ENCODE measurements at regions not wholly inside any gene's neighbourhood (a gene's known extent, or its start where the extent isn't known, plus 50 kb on each side); places are given as distances from the start of the nearest gene placed in this dataset.

DNA sequence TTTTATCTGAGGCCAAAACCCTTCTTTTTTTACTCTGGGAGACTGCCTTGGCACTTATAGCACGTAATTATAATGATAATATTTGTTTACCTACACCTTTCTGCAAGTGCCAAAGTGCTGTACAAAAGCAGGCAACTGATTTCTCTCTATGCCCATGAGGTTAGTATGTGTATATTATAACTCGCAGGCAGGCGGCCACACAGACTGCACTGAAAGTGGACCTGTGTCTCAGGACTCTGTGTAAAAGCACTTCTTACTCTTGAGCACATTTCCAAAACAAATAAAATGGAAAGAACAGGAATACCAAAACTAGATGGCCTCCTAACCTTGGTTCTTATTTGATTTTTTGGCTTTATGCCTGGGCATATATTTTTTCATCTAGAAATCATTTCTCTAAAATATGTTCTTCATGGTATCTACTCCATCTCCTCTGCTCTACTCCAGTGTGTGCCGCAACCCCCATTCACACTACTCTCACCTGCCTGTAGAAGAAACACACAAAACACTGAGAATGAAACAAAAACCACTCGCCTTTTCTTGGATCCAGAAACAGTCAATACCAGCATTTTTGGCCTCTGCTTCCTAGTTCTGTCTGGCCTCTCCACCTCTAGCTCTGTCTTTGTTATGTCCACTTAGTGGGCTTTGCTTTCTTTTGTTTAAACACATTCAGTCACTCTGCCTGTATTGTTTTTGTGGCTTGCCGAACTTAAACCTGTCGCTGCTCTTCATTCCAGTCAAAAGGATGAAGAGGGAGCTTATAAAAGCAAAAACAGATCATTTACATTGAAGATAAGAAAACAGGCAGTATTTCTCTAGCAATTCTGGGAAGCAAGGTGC is 934.5 kb upstream of the TENM3 start:
- TF ChIP-seq POLR2A (IDR thresholded peaks at IDR 0.05), result no peak
- TF ChIP-seq, protein P1, sequence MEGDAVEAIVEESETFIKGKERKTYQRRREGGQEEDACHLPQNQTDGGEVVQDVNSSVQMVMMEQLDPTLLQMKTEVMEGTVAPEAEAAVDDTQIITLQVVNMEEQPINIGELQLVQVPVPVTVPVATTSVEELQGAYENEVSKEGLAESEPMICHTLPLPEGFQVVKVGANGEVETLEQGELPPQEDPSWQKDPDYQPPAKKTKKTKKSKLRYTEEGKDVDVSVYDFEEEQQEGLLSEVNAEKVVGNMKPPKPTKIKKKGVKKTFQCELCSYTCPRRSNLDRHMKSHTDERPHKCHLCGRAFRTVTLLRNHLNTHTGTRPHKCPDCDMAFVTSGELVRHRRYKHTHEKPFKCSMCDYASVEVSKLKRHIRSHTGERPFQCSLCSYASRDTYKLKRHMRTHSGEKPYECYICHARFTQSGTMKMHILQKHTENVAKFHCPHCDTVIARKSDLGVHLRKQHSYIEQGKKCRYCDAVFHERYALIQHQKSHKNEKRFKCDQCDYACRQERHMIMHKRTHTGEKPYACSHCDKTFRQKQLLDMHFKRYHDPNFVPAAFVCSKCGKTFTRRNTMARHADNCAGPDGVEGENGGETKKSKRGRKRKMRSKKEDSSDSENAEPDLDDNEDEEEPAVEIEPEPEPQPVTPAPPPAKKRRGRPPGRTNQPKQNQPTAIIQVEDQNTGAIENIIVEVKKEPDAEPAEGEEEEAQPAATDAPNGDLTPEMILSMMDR (IDR thresholded peaks at IDR 0.05), result no peak
- 69 to 73% methylated on average over 7 of the region's 7 CpGs for whole genome bisulfite sequencing, 2 donors

DNA sequence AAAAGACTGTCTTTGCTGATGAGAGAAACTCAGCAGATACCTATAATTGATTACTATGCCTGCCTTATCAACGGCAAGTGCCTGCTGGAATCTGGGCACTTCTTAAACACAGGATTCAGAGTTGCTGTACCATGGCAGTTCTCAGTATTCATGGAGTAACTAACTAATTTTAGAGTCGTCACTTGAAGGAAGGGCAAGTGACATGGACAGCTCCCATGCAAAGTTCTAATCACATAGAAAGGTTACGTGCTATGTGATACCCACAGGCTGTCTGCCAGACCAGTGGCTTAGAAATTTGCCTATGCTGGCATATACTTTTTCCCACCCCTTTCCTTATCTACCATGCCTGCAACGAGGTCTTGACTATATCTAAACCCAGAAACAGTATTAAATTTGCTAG is 931.1 kb upstream of the TENM3 start:
- TF ChIP-seq, protein P1 (IDR thresholded peaks at IDR 0.05), result no peak
- no peak for TF ChIP-seq POLR2A (IDR thresholded peaks at IDR 0.05)
- no peak overlapping the region for H3K27ac ChIP-seq
- no peak for DNase-seq
- H3K4me3 ChIP-seq, result no peak overlapping the region
- intact Hi-C loops (cut with DNase I; ENCODE audit: low total_unique reads), result no loop called here
- H3K36me3 ChIP-seq (ENCODE audit: low read depth, missing control alignments), result no peaks in the 10 kb centered on the region
- no peaks in the 10 kb centered on the region for H3K9me3 ChIP-seq
- H3K27me3 ChIP-seq, result no peaks in the 10 kb centered on the region
- 49 to 50% methylated on average over 4 of the region's 4 CpGs for WGBS, 2 donors
- H3K4me1 ChIP-seq, result no peaks in the 10 kb centered on the region

More for the DNA sequence above, 934.5 kb upstream of the TENM3 start:
- no peak for DNase-seq
- H3K4me1 ChIP-seq, result no peaks in the 10 kb centered on the region
- H3K36me3 ChIP-seq (ENCODE audit: low read depth, missing control alignments), result no peaks in the 10 kb centered on the region
- H3K27ac ChIP-seq, result no peak overlapping the region
- H3K9me3 ChIP-seq, result no peaks in the 10 kb centered on the region
- intact Hi-C loops (cut with DNase I; ENCODE audit: low total_unique reads), result no loop called here
- no peaks in the 10 kb centered on the region for H3K27me3 ChIP-seq
- H3K4me3 ChIP-seq, result no peak overlapping the region

DNA sequence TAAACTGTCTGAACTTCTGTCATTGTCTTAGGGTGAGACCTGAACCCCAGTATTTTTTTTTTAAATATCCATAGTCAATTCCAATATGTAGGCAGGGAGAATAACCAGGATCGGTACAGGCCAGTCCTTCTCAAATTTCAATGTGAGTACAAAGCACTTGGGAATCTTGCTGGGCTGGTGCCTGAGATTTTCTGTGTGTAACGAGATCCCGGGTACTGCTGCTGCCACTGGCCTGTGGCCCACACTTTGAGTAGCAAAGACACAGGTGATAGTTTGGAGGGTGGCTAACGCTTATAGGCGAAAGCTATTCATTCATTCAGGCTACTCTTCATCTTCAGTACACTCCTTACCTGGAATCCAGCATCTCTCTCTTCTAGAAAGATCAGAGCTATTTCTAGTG is 923.6 kb upstream of the TENM3 start:
- H3K9me3 ChIP-seq, result no peaks in the 10 kb centered on the region
- H3K27ac ChIP-seq, result no peak overlapping the region
- H3K4me3 ChIP-seq, result no peak overlapping the region
- no peaks in the 10 kb centered on the region for H3K36me3 ChIP-seq (ENCODE audit: low read depth, missing control alignments)
- no peak for DNase-seq
- WGBS, 2 donors, result 58 to 69% methylated on average over 5 of the region's 5 CpGs
- H3K4me1 ChIP-seq, result no peaks in the 10 kb centered on the region
- no peaks in the 10 kb centered on the region for H3K27me3 ChIP-seq
- intact Hi-C loops (cut with DNase I; ENCODE audit: low total_unique reads), result no loop called here
- TF ChIP-seq, protein P1 (IDR thresholded peaks at IDR 0.05), result no peak
- no peak for TF ChIP-seq POLR2A (IDR thresholded peaks at IDR 0.05)

DNA sequence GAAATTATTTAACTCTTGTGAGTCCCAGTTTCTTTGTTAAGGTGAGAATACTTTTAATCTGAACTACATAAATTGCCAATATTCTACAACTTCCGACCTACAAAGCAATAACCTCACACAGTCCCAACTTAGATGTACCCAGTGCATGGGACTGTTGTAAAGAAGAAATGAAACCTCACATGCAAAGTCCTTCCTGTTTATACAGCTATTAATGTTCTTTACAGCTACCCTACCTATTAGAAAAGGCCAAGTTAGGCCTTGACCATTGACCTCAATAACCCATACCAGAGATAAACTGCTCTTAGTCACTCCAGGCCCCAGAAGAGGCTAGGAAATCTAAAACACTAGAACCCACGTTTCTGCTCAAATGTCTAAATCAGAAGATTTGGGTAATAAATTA is 920.1 kb upstream of the TENM3 start:
- no peak overlapping the region for H3K4me3 ChIP-seq
- H3K27me3 ChIP-seq, result no peaks in the 10 kb centered on the region
- H3K27ac ChIP-seq, result no peak overlapping the region
- no peak for DNase-seq
- H3K9me3 ChIP-seq, result no peaks in the 10 kb centered on the region
- no peaks in the 10 kb centered on the region for H3K4me1 ChIP-seq
- intact Hi-C loops (cut with DNase I; ENCODE audit: low total_unique reads), result no loop called here
- TF ChIP-seq, protein P1 (IDR thresholded peaks at IDR 0.05), result no peak
- no peak for TF ChIP-seq POLR2A (IDR thresholded peaks at IDR 0.05)
- H3K36me3 ChIP-seq (ENCODE audit: low read depth, missing control alignments), result no peaks in the 10 kb centered on the region
- 74 to 75% methylated on average over 2 of the region's 2 CpGs for WGBS, 2 donors
